Femur (tissue), 1 donor: ENCODE measurements at regions not wholly inside any gene's neighbourhood (a gene's known extent, or its start where the extent isn't known, plus 50 kb on each side); places are given as distances from the start of the nearest gene placed in this dataset.
"Not testable (repeated sequence)": the region's sequence is repeated elsewhere in the genome, so short reads cannot be mapped to it uniquely, and the experiment has no call there.

Experiments used
- DNase-seq: peaks from one replicate; pipeline ENCODE4 v3.0.0-alpha.2; 2017

DNA sequence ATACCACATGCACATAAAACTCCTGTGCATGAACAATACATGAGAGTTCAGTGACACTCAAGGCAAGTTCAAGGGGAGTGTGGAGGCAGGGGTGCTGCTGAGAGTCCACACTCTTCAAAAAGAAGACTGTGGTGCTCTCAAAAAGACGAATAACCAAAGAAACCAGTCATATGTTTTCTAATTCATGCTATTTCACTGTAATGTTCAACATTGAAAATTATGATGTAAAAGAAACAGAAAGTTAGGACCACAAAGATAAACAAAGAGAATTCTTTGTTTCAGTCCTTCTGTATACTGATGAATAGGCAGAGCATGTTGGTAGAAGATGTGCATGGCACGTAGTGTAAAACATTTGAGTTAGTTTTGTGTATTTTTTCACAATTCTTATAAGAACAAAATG lies 864.2 kb upstream of the LRATD1 start:
- no peak for DNase-seq

DNA sequence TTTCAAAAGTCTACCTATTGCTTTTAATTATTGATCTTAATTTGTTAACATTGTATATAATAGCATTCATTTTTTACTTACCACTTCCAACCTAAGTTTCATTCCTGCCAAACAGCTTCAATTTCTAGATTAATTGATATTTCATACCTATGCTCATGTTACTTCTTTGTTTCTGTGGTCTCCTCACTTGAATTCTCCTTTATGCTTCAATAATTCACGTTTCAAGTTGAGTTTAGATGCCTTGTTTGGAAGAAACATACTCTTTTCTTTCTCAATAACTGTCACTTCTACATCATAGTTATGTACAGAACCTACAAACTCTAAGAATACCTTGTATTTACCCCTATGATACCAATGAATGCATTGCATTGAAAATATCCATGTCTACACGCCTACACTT lies 862.2 kb upstream of the LRATD1 start:
- no peak for DNase-seq

GRCh38 chr2:13779996-13780395 lies 852.5 kb upstream of the LRATD1 start:
- DNase-seq = no peak

GRCh38 chr2:13791019-13791547 lies 841.4 kb upstream of the LRATD1 start:
- DNase-seq = no peak

DNA sequence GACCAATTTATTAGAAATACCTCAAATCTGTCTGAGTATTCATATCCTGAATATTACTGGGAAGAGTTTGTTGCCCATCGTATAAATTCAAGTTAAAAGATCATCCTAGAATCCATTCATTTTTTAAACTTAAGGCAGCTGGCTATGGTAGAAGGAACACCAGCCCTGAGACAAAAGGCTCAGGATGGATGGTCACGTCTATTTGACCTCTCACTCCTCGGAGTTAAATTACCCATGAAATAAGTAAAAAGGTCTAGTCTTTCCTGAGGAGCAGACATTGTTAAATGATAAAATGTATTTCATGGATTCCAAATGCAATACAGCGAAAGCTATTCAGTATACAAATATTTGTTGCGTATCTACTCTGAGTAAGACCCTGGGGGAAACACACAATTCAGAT lies 826.0 kb upstream of the LRATD1 start:
- no peak for DNase-seq

DNA sequence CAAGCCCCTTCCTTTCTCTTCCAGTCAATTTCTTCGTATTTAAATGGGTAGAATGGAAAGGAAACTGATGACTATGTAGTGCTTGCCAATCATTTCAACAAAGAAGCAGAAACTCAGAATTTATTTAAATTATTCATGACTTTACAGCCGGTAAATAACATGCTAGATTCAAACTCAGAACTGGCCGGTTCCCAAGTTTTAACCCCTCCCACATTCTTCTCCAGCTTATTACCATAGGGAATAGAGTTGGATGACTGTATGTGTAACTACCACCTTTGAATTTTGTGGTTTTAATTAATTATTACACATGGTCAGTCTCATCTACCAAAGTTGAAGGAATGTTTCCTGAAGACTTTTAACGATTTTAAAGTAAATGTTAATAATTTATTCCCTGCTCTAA lies 819.3 kb upstream of the LRATD1 start:
- no peak for DNase-seq

- DNase-seq = no peak
Measured at GRCh38 chr2:13818002-13818401, 814.5 kb upstream of the LRATD1 start.

- no peak for DNase-seq
Measured at GRCh38 chr2:13819896-13820295, 812.6 kb upstream of the LRATD1 start.

DNA sequence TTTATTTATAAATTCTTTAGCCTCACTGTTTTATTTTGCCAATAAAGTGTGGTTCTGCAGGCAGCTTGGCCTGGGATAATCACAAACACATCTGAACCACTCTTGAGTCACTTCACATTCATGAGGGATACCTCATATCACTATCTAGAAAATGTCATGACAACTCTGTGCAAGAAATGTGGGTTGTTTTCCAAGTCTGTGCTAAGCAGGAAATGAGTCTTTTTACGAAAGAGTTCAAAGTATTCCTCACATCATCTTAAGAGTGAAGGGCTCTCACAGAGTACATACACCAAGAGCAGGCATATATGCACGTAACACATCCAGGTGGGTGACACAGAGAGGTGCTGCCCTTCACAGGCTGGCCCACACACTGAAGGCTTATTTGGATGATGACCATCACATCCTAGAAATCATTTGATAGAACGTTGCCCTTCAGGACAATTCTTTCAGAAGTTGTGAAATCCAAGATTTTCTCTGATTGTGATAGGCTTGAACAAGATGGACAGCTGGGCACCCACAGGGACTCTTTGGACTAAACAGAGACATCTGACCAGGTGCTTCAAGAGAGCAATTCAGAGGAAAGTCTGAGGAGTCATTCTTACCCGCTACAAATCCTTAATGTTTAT lies 811.1 kb upstream of the LRATD1 start:
- DNase-seq = no peak

DNA sequence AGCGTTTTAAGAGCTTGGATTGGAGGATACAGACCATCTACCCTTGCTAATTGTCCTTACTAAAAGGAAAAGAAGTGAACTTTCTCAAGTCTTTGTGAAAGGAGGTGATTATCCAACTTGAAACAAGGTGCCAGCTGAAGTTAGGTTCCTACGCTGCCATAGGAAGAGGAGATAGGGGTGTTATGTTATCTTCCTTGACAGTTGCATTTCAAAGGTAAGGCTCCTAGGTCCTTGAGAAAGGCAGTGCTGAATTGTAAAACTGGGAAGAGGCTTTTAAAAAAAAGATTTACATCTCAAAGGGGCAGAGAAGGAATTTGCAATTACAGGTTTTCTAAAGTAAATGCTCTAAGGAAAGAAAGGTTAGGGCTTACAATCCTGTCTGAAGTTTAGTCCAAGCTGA lies 810.2 kb upstream of the LRATD1 start:
- no peak for DNase-seq

- no peak for DNase-seq
Measured at GRCh38 chr2:13826314-13826853, 806.1 kb upstream of the LRATD1 start.

GRCh38 chr2:13858626-13859025 lies 773.9 kb upstream of the LRATD1 start:
- no peak for DNase-seq

GRCh38 chr2:13868275-13868674 lies 764.2 kb upstream of the LRATD1 start:
- DNase-seq = not testable (repeated sequence)

- DNase-seq = no peak
Measured at GRCh38 chr2:13876491-13877037, 756.0 kb upstream of the LRATD1 start.

DNA sequence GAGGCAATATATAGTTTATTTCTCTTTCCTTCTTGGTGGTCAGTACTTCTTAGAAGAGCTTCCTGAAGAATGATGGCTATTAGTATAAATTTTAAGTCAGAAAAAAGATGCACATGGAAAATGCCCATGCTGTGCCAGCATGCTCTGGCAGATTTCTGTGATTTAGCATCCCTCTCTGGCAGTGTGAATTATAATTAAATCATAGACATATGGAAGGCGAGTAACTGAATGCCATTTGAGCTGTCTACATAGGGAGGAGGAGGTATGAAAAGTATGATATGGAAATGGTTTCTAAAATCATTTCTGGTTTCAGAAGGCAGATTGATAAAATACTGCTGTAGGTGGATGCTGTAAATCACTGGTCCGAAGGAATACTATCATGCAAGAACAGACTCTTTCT lies 754.9 kb upstream of the LRATD1 start:
- no peak for DNase-seq

- DNase-seq = no peak
Measured at GRCh38 chr2:13884291-13884976, 748.1 kb upstream of the LRATD1 start.

DNA sequence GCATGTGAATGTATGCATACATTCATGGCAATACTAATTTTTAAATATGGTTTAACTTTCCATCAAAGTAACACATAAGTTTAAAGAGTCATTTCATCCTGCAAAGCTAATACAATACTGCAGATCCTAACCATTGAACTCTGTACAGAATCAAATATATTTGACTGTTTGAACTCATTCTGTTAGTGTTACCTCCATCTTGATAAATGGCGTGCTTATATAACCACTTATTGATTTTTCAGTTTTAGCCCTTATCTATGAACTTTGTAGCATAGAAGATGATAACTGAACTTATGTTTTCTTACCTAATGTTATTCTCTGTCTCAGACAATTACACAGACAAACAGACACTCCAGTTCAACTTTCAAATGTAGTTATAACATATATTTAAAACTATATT lies 731.0 kb upstream of the LRATD1 start:
- DNase-seq = no peak

DNA sequence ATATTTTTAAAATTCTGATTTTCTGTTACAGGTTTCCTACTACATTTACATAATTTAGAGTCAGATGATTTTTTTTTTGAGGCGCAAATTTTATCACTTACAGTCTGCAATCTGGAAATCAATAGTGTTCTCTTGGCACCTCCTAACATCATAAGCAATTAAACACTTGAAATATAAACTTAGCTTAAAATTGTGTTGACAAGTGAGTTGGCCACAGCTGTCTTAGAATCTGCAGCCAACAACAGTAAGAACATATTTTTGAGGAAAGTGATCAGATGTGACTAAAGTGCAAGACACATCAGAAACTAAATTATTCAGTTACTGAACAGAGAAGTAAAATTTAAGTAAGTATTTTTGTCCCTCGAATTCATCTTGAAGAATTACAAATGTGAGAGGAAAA lies 726.7 kb upstream of the LRATD1 start:
- DNase-seq = no peak

- DNase-seq = no peak
Measured at GRCh38 chr2:13916066-13916465, 716.5 kb upstream of the LRATD1 start.

- DNase-seq = no peak
Measured at GRCh38 chr2:13917958-13918357, 714.6 kb upstream of the LRATD1 start.

DNA sequence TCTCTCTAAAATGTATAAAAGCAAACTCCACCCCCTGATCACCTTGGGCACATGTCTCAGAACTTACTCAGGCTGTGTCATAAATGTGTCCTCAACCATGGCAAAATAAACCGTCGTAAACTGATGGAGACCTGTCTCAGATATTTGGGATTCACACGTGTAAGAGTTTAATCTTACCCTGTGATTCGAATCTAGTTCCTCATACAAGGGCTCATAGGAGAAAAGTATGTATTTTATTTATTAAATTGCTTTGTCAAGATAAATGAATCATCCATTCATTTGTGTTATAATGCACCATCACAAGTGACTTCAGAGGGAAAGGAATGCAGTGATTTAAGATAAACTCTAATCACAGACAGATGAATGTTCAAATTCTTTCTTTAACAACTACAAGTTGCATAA lies 712.5 kb upstream of the LRATD1 start:
- DNase-seq = no peak

- no peak for DNase-seq
Measured at GRCh38 chr2:13921245-13921644, 711.3 kb upstream of the LRATD1 start.

GRCh38 chr2:13923823-13924222 lies 708.7 kb upstream of the LRATD1 start:
- DNase-seq = no peak

DNA sequence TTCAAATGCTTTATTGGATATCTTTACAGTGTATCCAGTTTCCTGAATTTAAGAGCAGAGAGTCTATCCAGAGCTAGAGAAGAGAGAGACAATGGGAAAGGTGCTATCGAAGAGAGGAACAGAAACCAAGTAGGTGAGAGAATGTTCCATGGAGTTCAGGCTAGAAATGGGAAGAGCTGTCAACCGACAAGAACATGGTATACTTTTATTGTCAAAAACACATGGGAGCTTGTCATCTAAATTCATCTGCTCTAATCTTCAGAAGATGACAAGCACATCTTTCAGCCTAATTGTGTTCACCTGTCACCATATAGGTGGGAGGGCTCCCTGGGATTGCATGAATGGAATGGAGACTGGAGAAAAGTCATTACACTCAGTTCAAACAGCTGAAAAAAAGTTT lies 690.4 kb upstream of the LRATD1 start:
- DNase-seq = no peak
